GM18517 (cell line): ENCODE measurements at regions not wholly inside any gene's neighbourhood (a gene's known extent, or its start where the extent isn't known, plus 50 kb on each side); places are given as distances from the start of the nearest gene placed in this dataset.

Source experiments
- ATAC-seq: cut with Tn5 transposase; IDR thresholded peaks from one replicate; pipeline ENCODE4 v1.9.1; 2021; ENCODE audit warnings: mild to moderate bottlenecking, moderate library complexity; ENCODE audit not compliant: unreplicated experiment

DNA sequence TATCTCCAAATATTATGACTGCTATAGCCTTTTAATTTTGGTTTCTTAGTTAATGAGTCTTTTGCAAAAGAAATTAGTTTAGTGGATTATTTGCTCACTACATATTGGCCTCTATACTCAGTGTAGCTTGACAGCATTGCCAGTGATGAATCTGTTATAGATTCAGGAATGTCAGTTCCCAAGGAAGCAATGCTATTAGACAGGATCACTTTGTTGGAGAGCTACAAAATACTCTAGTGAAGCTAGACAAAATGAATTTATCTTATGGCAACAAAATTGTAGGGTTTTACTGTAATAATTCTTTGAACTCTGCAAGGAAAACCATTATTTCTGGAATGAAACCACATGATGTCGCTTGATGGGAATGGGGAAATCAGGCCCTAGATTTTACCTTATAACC lies 543.3 kb downstream of the SQOR start:
- ATAC-seq: no peak

DNA sequence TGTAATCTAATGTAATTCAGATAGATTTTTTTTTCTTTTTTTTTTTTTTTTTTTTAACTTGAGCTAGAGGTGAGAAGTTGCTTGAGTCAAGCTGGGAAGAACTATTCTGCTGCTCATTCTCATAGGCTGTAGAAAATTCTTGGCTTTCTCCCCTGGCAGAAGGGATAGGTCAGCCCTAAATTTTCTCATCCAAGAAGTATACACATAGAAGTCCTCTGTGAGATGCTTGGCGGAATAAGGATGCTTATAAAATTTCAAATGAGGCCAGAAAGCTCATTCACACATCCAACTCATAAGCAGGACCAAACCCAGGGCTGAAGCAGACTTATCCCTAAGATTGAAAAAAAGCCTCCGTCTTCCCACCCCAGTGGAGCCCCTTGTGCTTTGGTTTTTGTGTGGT lies 572.5 kb downstream of the SQOR start:
- ATAC-seq: no peak

- no peak for ATAC-seq
Measured at GRCh38 chr15:46213551-46213950, 578.7 kb downstream of the SQOR start.

GRCh38 chr15:46222826-46223225 lies 588.0 kb downstream of the SQOR start:
- ATAC-seq: no peak

- no peak for ATAC-seq
Measured at GRCh38 chr15:46229263-46229662, 594.4 kb downstream of the SQOR start.

DNA sequence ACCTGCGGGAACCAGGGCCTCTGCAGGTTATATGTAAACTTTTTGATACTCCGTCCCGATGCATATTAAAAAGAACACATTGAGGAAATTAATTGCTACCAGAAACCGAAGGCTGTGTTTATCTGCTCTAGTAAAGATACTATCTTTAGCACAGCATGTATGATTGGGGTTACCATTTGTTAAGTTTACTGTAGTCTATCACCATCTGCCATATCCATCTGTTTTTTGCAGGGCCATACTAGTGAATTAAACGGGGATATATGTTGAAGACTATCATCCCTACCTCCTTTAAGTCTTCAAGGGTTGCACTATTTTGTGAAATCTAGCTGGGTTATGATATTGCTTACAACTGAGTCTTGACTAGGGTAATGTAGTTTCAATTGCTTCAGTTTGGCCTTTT lies 597.0 kb downstream of the SQOR start:
- no peak for ATAC-seq

- no peak for ATAC-seq
Measured at GRCh38 chr15:46232471-46232870, 597.6 kb downstream of the SQOR start.

- no peak for ATAC-seq
Measured at GRCh38 chr15:46242935-46243334, 608.1 kb downstream of the SQOR start.

GRCh38 chr15:46251903-46252302 lies 617.1 kb downstream of the SQOR start:
- ATAC-seq: no peak

GRCh38 chr15:46258056-46258455 lies 623.2 kb downstream of the SQOR start:
- no peak for ATAC-seq

DNA sequence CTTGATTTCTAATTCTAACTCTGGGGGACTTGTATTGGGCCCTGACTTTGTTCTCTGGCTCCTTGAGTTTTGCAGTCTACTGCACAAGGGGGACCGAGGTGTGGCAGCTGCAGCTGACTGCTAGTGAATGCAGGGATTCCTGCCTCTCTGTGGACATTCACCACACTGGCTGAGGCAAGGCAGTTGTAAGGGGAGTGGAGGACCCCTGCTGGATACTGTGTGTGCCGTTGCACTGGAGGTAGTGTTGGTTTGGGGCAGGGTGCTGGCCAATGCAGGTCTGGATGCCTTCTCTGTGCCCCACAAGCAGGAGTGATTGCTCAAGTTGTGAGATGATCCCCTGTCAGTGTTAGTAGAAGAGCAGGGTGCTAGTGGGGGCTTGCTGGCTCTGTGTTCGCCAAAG lies 626.1 kb downstream of the SQOR start:
- ATAC-seq: no peak

DNA sequence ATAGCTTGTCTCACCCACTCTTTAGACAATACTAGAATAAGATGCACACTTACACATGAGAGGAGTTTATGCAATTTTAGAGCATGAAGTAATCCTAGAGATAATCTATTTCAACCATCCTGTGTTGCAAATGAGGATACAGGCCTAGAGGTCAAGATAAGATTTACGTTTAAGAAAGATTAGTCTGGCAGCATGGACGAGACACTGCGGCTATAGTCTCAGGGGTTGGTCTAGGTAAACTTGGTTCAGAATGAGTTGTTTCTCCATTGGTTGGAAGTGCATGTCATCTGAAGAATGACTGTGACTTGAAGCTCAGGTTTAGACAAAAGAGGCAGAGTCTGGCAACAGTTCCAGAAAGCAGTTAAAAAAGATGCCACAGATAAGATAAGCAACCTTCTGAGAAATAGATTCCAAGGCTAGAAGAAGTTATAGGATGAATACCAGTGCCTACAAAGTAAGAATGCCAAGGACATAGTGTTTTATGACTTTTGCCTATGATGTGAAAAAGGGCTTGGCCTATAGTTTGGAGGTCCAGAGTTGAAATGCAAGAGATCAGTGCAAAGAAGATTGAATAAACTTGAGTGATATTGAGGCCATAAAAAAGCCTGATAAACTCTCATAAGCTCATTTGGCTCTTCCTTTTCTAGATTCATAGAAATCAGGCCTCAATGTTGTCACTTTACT lies 631.0 kb downstream of the SQOR start:
- no peak for ATAC-seq

GRCh38 chr15:46266661-46267060 lies 631.8 kb downstream of the SQOR start:
- ATAC-seq: no peak

GRCh38 chr15:46270481-46271147 lies 635.8 kb downstream of the SQOR start:
- ATAC-seq: no peak

GRCh38 chr15:46275701-46276100 lies 640.9 kb downstream of the SQOR start:
- no peak for ATAC-seq

DNA sequence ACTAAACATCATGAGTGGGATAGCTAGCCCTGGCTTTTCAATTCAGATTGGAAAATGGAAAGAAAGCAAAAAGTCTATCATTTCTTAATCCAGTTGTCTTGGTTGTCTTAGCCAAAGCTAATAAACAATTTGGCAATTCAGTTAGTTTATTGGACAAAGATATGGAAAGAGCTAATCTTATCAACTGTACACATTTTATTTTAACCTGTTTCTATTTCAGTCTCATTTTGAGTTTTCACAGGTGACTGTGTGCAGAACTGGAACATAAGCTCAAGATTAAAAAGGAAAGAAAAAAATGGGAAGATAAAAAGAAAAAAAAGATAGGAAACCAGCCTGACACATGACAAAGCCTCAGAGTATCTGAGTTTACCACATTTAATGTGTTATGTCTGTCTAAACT lies 642.6 kb downstream of the SQOR start:
- ATAC-seq: no peak

DNA sequence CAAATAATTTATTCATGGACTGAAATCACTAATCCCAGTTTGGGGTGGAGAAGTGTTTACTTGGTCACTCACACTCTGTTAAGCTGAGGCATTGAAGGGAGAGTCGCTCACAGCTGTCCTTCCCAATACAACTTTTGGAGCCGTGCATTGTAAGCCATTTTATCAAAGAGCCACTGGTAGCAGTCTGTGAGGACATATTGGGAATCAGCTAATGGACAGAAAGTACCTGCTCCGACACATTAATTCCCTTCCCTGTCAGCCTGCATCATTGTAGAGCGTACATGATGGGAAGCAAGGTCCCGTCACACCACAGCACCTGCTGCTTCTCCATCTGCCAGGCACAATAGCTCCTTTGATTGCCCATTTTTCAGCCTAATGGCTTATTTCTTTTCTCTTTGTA lies 643.2 kb downstream of the SQOR start:
- no peak for ATAC-seq

DNA sequence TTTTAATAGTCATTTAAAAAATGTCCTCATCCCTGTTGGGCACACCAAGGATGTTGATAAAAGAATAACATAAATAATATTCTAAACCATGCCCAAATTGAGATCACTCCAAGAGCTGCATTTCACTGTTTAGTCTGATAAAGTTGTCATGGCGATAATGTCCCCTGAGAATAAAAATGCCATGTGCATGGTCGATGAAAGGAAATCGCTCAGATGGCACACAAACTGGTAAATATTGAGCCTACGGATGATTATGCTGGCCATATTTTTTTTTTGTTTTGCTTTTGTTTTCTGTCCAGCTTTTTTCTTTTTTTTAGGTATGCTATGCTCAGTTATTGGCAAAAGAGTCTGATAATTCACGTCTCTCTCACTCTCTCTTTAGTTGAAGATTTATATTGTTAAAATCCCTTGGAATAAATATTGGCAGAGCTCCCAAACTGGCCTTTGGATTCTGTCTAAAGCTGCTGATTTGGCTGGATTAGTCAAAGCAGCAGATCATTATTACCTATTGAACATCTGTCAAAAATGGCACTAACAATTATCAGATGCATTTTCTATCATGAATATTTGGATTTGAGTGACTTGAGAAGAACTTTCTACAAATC lies 643.8 kb downstream of the SQOR start:
- no peak for ATAC-seq

GRCh38 chr15:46280762-46281542 lies 646.1 kb downstream of the SQOR start:
- ATAC-seq: no peak

- ATAC-seq: no peak
Measured at GRCh38 chr15:46293550-46293949, 658.7 kb downstream of the SQOR start.

DNA sequence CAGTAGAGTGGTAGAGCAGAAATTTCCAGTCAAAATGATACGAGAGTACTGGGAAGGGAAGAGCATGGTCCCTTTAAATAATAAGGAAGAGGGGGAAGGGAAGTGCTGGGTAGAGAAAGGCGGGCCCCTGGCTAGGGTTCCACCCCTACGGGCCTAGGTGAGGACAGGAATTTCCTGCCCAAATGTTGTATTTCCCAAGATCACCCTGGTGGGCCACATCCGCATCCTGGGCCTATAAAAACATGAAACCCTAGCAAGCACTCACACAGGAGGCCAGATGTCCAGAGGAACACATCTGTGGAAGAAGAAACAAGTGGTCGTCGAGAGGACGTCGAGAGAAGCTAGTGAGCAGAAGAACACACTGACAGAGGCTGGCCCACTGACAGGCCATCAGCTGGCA lies 661.2 kb downstream of the SQOR start:
- ATAC-seq: no peak

- no peak for ATAC-seq
Measured at GRCh38 chr15:46296797-46297196, 662.0 kb downstream of the SQOR start.
